HCT116 (cell line): ENCODE measurements at regions not wholly inside any gene's neighbourhood (a gene's known extent, or its start where the extent isn't known, plus 50 kb on each side); places are given as distances from the start of the nearest gene placed in this dataset.

ENCODE experiments used
- ATF3 ChIP-seq: IDR thresholded peaks from 2 replicates; pipeline ENCODE4 v1.6.1; 2012
- CTCF ChIP-seq, 3 experiments: fragments of 200-600 bp in 1 of 3; sonication (generic) in 1 of 3; IDR thresholded peaks in 2 of 3; conservative IDR thresholded peaks in 1 of 3; 2 replicates each; pipeline ENCODE4 v1.5.1; 2012 to 2017; ENCODE audit warnings: low read depth in 2 of 3, low read length in 2 of 3, antibody characterized with exemption in 1 of 3, borderline replicate concordance in 1 of 3, control low read depth in 1 of 3, mild to moderate bottlenecking in 1 of 3, mixed read lengths in 1 of 3, mixed run types in 1 of 3, moderate library complexity in 1 of 3; ENCODE audit not compliant: insufficient read depth in 1 of 3
- EGR1 ChIP-seq: IDR thresholded peaks from 2 replicates; pipeline ENCODE4 v1.6.1; 2012; ENCODE audit warnings: low read depth
- EZH2phosphoT487 ChIP-seq: fragments of 200-600 bp; IDR thresholded peaks from 2 replicates; pipeline ENCODE4 v1.6.1; 2018; ENCODE audit warnings: antibody characterized with exemption, borderline replicate concordance
- JUND ChIP-seq: IDR thresholded peaks from 2 replicates; pipeline ENCODE4 v1.6.1; 2012
- MAX ChIP-seq: IDR thresholded peaks from 2 replicates; pipeline ENCODE4 v1.6.1; 2012
- POLR2A ChIP-seq: IDR thresholded peaks from 2 replicates; pipeline ENCODE4 v1.7.0; 2011; ENCODE audit warnings: borderline replicate concordance; ENCODE audit not compliant: insufficient read depth, insufficient read length; ENCODE audit errors: extremely low read depth
- POLR2AphosphoS5 ChIP-seq: IDR thresholded peaks from 2 replicates; pipeline ENCODE4 v1.6.1; 2011; ENCODE audit warnings: mild to moderate bottlenecking, low read depth, low read length, moderate library complexity
- SIN3A ChIP-seq: IDR thresholded peaks from 2 replicates; pipeline ENCODE4 v1.6.1; 2012; ENCODE audit warnings: low read depth

- TF ChIP-seq MAX (no peak), CTCF (IDR thresholded peaks at IDR 0.05 in 2 of 3, conservative IDR thresholded peaks at IDR 0.05 in 1 of 3; ENCODE audit: borderline replicate concordance in 1 of 3, insufficient read depth in 1 of 3, low read depth in 2 of 3, low read length in 2 of 3) (no peak), EGR1 (no peak), POLR2A (no peak), SIN3A (no peak), JUND (no peak), EZH2phosphoT487 (no peak), POLR2AphosphoS5 (no peak), ATF3 (no peak)
Measured at GRCh38 chr1:169046671-169047070, 59.8 kb upstream of the ATP1B1 start.
